ENCODE measurements at regions not wholly inside any gene's neighbourhood (a gene's known extent, or its start where the extent isn't known, plus 50 kb on each side); places are given as distances from the start of the nearest gene placed in this dataset.

GRCh38 chrX:150253959-150254620 is 109.0 kb upstream of the MAMLD1 start:
- TF ChIP-seq REST (IDR thresholded peaks at IDR 0.05; ENCODE audit: insufficient read depth in 1 of 2, low read depth in 2 of 2, low read length in 1 of 2) (no peak), CTCF (IDR thresholded peaks at IDR 0.05) (no peak), POLR2AphosphoS5 (IDR thresholded peaks at IDR 0.05; ENCODE audit: low read depth, low read length) (no peak)

Measured in Panc1 (cell line).